Keratinocyte (primary cell): ENCODE measurements at regions not wholly inside any gene's neighbourhood (a gene's known extent, or its start where the extent isn't known, plus 50 kb on each side); places are given as distances from the start of the nearest gene placed in this dataset.
A peak's percentile ranks its signal among the peaks of the same experiment; 100 is the strongest.

Experiments used
- DNase-seq: peaks from one replicate; pipeline ENCODE4 v3.0.0-alpha.2; 2011; ENCODE audit warnings: low read depth, missing footprints, low spot score
- FAIRE-seq: peaks from 2 replicates; lab custom pipeline; 2011; peaks lifted over from hg19 to GRCh38; lab: Jason Lieb, UNC
- H2AFZ ChIP-seq: 2 replicates; pipeline ENCODE4 v1.6.0; 2012; ENCODE audit warnings: low read length, control low read depth, inconsistent platforms; ENCODE audit not compliant: control insufficient read depth
- H3K27ac ChIP-seq: 2 replicates; pipeline ENCODE4 v1.5.1; 2011; ENCODE audit warnings: low read length; ENCODE audit not compliant: control insufficient read depth, insufficient read depth
- H3K27me3 ChIP-seq: 3 replicates; pipeline ENCODE4 v1.6.0; 2011; ENCODE audit warnings: low read length; ENCODE audit not compliant: control insufficient read depth, insufficient read depth; ENCODE audit errors: extremely low read depth
- H3K36me3 ChIP-seq, 2 experiments: 2 replicates in 1 of 2; 3 replicates in 1 of 2; pipeline ENCODE4 v1.5.1; 2011; ENCODE audit warnings: low read length in 2 of 2, mild to moderate bottlenecking in 1 of 2; ENCODE audit not compliant: control insufficient read depth in 2 of 2, insufficient read depth in 2 of 2; ENCODE audit errors: extremely low read depth in 1 of 2
- H3K4me1 ChIP-seq: 3 replicates; pipeline ENCODE4 v1.5.1; 2011; ENCODE audit warnings: low read length; ENCODE audit not compliant: control insufficient read depth, insufficient read depth; ENCODE audit errors: extremely low read depth
- H3K4me2 ChIP-seq: 3 replicates; pipeline ENCODE4 v1.6.0; 2011; ENCODE audit warnings: low read depth, low read length; ENCODE audit not compliant: control insufficient read depth, insufficient read depth; ENCODE audit errors: extremely low read depth
- H3K4me3 ChIP-seq, 3 experiments: fragments of 200-600 bp in 1 of 3; sonication (generic) in 1 of 3; 2 replicates in 2 of 3; 3 replicates in 1 of 3; pipeline ENCODE4 v1.5.1; 2011 to 2016; ENCODE audit warnings: low read length in 3 of 3, mild to moderate bottlenecking in 3 of 3, control low read depth in 2 of 3, inconsistent platforms in 1 of 3, low read depth in 1 of 3, mixed read lengths in 1 of 3, mixed run types in 1 of 3, moderate library complexity in 1 of 3; ENCODE audit not compliant: control insufficient read depth in 2 of 3, insufficient read depth in 2 of 3; ENCODE audit errors: extremely low read depth in 1 of 3
- H3K79me2 ChIP-seq: 2 replicates; pipeline ENCODE4 v1.6.0; 2012; ENCODE audit warnings: low read length; ENCODE audit not compliant: control insufficient read depth, insufficient read depth
- H3K9ac ChIP-seq: 3 replicates; pipeline ENCODE4 v1.6.0; 2011; ENCODE audit warnings: low read length; ENCODE audit not compliant: control insufficient read depth, insufficient read depth; ENCODE audit errors: extremely low read depth
- H3K9me1 ChIP-seq: 3 replicates; pipeline ENCODE4 v1.6.0; 2011; ENCODE audit warnings: low read length; ENCODE audit not compliant: control insufficient read depth, insufficient read depth; ENCODE audit errors: extremely low read depth
- H3K9me3 ChIP-seq: 2 replicates; pipeline ENCODE4 v1.5.1; 2012; ENCODE audit warnings: low read depth, low read length; ENCODE audit not compliant: control insufficient read depth
- H4K20me1 ChIP-seq: 3 replicates; pipeline ENCODE4 v1.6.0; 2011; ENCODE audit warnings: low read length; ENCODE audit not compliant: control insufficient read depth, insufficient read depth; ENCODE audit errors: extremely low read depth
- CTCF ChIP-seq, 3 experiments: IDR thresholded peaks in 1 of 3; conservative IDR thresholded peaks in 1 of 3; optimal IDR thresholded peaks in 1 of 3; 2 replicates in 2 of 3; 3 replicates in 1 of 3; pipeline versions ENCODE3 to v1.5.1; 2011; ENCODE audit warnings: low read length in 3 of 3, mild to moderate bottlenecking in 3 of 3, moderate library complexity in 2 of 3, control low read depth in 1 of 3, inconsistent platforms in 1 of 3; ENCODE audit not compliant: insufficient read depth in 2 of 3; ENCODE audit errors: extremely low read depth in 1 of 3
- EZH2 ChIP-seq: IDR thresholded peaks from one replicate; pipeline ENCODE4 v1.6.1; 2012; ENCODE audit warnings: inconsistent platforms, mild to moderate bottlenecking, low read length, moderate library complexity
- dilution Hi-C: fragments of 300-500 bp; cut with MboI; formaldehyde crosslinking; loops from one replicate; pipeline ENCODE4 v1.7.0; 2020; ENCODE audit warnings: low sequenced_read_pairs; ENCODE audit not compliant: extremely low pct_ligation_motif_present

GRCh38 chr2:133717497-133717896 lies 149.2 kb upstream of the NCKAP5 start:
- Histone ChIP-seq H2AFZ (peak overlapping the region; percentile 7), H3K79me2 (no peaks in the 10 kb centered on the region), H3K27ac (no peak overlapping the region), H4K20me1 (no peaks in the 10 kb centered on the region), H3K4me2 (no peak overlapping the region), H3K36me3 (no peaks in the 10 kb centered on the region), H3K9me3 (no peaks in the 10 kb centered on the region), H3K4me3 (no peak overlapping the region), H3K9me1 (no peaks in the 10 kb centered on the region), H3K9ac (no peak overlapping the region), H3K27me3 (no peaks in the 10 kb centered on the region), H3K4me1 (peaks cover 3% of the 10 kb centered on the region)
- dilution Hi-C loops = no loop called here
- TF ChIP-seq EZH2 = no peak
- no peak for TF ChIP-seq CTCF (optimal IDR thresholded peaks at IDR 0.05 in 1 of 3, IDR thresholded peaks at IDR 0.05 in 1 of 3, conservative IDR thresholded peaks at IDR 0.05 in 1 of 3; ENCODE audit: extremely low read depth in 1 of 3, insufficient read depth in 2 of 3, low read length in 3 of 3)
- no peak for DNase-seq
- FAIRE-seq = no peak

- peak; percentile 72 for FAIRE-seq
- H2AFZ ChIP-seq = peak overlapping the region; percentile 61
Observed at GRCh38 chr2:133718688-133719201, 150.5 kb upstream of the NCKAP5 start.

More at GRCh38 chr2:133718688-133719201, 150.5 kb upstream of the NCKAP5 start:
- dilution Hi-C loops = no loop called here
- Histone ChIP-seq H3K9ac (no peak overlapping the region), H3K27me3 (no peaks in the 10 kb centered on the region), H3K4me1 (peaks cover 3% of the 10 kb centered on the region), H3K4me2 (peak overlapping the region; percentile 24), H4K20me1 (no peaks in the 10 kb centered on the region), H3K4me3 (no peak overlapping the region), H3K9me1 (no peaks in the 10 kb centered on the region), H3K79me2 (no peaks in the 10 kb centered on the region), H3K36me3 (no peaks in the 10 kb centered on the region), H3K27ac (no peak overlapping the region), H3K9me3 (no peaks in the 10 kb centered on the region)
- TF ChIP-seq CTCF (optimal IDR thresholded peaks at IDR 0.05 in 1 of 3, IDR thresholded peaks at IDR 0.05 in 1 of 3, conservative IDR thresholded peaks at IDR 0.05 in 1 of 3; ENCODE audit: extremely low read depth in 1 of 3, insufficient read depth in 2 of 3, low read length in 3 of 3) (no peak), EZH2 (no peak)
- DNase-seq = peak; percentile 11
